ENCODE measurements at regions not wholly inside any gene's neighbourhood (a gene's known extent, or its start where the extent isn't known, plus 50 kb on each side); places are given as distances from the start of the nearest gene placed in this dataset.
"Not testable (repeated sequence)": the region's sequence is repeated elsewhere in the genome, so short reads cannot be mapped to it uniquely, and the experiment has no call there.

GRCh38 chr7:12929476-12930140, 242.2 kb downstream of the ARL4A start:
- H3K27me3 ChIP-seq (ENCODE audit: control insufficient read depth, insufficient read depth, low read length): no peaks in the 10 kb centered on the region
- peaks cover 20% of the 10 kb centered on the region for H3K4me1 ChIP-seq (ENCODE audit: control insufficient read depth, insufficient read depth, low read length)
- no peaks in the 10 kb centered on the region for H3K36me3 ChIP-seq (ENCODE audit: control insufficient read depth, insufficient read depth, low read length)
- H3K4me3 ChIP-seq (ENCODE audit: low read length): no peak overlapping the region
- H3K9me3 ChIP-seq (ENCODE audit: control insufficient read depth, low read length): no peaks in the 10 kb centered on the region
- no peak overlapping the region for H3K9ac ChIP-seq (ENCODE audit: low read length)

GRCh38 chr7:12930534-12930933, 243.1 kb downstream of the ARL4A start:
- Histone ChIP-seq H3K27me3 (ENCODE audit: control insufficient read depth, insufficient read depth, low read length) (no peaks in the 10 kb centered on the region), H3K36me3 (ENCODE audit: control insufficient read depth, insufficient read depth, low read length) (no peaks in the 10 kb centered on the region), H3K4me1 (ENCODE audit: control insufficient read depth, insufficient read depth, low read length) (peaks cover 20% of the 10 kb centered on the region), H3K9ac (ENCODE audit: low read length) (no peak overlapping the region), H3K9me3 (ENCODE audit: control insufficient read depth, low read length) (no peaks in the 10 kb centered on the region), H3K4me3 (ENCODE audit: low read length) (no peak overlapping the region)

- not testable (repeated sequence) for H3K27me3 ChIP-seq (ENCODE audit: control insufficient read depth, insufficient read depth, low read length); H3K9me3 ChIP-seq (ENCODE audit: control insufficient read depth, low read length); H3K4me3 ChIP-seq (ENCODE audit: low read length); H3K9ac ChIP-seq (ENCODE audit: low read length); H3K36me3 ChIP-seq (ENCODE audit: control insufficient read depth, insufficient read depth, low read length)
- H3K4me1 ChIP-seq (ENCODE audit: control insufficient read depth, insufficient read depth, low read length): peaks cover 20% of the 10 kb centered on the region
These were observed 244.0 kb downstream of the ARL4A start for GRCh38 chr7:12931465-12931864.

DNA sequence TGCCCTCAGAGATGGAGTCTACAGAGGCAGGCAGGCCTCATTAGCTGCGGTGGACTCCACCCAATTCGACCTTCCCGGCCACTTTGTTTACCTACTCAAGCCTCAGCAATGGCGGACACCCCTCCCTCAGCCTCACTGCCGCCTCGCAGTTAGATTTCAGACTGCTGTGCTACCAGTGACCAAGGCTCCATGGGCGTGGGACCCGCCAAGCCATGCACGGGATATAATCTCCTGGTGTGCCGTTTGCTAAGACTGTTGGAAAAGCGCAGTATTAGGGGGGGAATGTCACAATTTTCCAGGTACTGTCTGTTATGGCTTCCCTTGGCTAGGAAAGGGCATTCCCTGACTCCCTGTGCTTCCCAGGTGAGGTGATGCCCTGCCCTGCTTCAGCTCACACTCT, 252.3 kb downstream of the ARL4A start:
- Histone ChIP-seq H3K9me3 (ENCODE audit: control insufficient read depth, low read length) (no peaks in the 10 kb centered on the region), H3K9ac (ENCODE audit: low read length) (no peak overlapping the region), H3K4me3 (ENCODE audit: low read length) (no peak overlapping the region)

GRCh38 chr7:12941512-12941911, 254.1 kb downstream of the ARL4A start:
- no peaks in the 10 kb centered on the region for H3K9me3 ChIP-seq (ENCODE audit: control insufficient read depth, low read length)
- no peaks in the 10 kb centered on the region for H3K36me3 ChIP-seq (ENCODE audit: control insufficient read depth, insufficient read depth, low read length)
- H3K4me3 ChIP-seq (ENCODE audit: low read length): no peak overlapping the region
- H3K27me3 ChIP-seq (ENCODE audit: control insufficient read depth, insufficient read depth, low read length): no peaks in the 10 kb centered on the region
- no peak overlapping the region for H3K9ac ChIP-seq (ENCODE audit: low read length)
- H3K4me1 ChIP-seq (ENCODE audit: control insufficient read depth, insufficient read depth, low read length): peaks cover 12% of the 10 kb centered on the region

More for the DNA sequence above, 252.3 kb downstream of the ARL4A start:
- Histone ChIP-seq H3K4me1 (ENCODE audit: control insufficient read depth, insufficient read depth, low read length) (peaks cover 12% of the 10 kb centered on the region), H3K27me3 (ENCODE audit: control insufficient read depth, insufficient read depth, low read length) (no peaks in the 10 kb centered on the region), H3K36me3 (ENCODE audit: control insufficient read depth, insufficient read depth, low read length) (no peaks in the 10 kb centered on the region)

DNA sequence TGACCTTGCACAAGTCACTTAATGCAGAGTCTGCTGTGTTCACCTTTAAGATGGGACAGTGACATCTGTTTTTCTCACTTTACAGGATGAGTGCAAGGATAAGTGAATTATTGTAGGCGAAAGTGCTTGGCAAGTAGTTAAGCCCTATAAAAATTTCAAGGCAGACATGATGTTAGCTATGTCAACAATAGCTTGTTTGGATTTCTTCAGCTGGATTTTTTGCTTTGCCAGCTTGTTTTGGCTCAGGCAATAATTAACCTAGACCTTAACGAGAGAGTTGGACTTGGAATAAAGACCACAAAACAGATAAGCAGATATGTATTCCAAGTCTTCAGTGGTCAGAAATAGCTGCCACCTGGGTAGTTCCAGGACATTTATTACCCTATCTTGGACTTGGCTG, 255.2 kb downstream of the ARL4A start:
- Histone ChIP-seq H3K4me3 (ENCODE audit: low read length) (no peak overlapping the region), H3K36me3 (ENCODE audit: control insufficient read depth, insufficient read depth, low read length) (no peaks in the 10 kb centered on the region), H3K9ac (ENCODE audit: low read length) (no peak overlapping the region), H3K9me3 (ENCODE audit: control insufficient read depth, low read length) (no peaks in the 10 kb centered on the region), H3K27me3 (ENCODE audit: control insufficient read depth, insufficient read depth, low read length) (no peaks in the 10 kb centered on the region), H3K4me1 (ENCODE audit: control insufficient read depth, insufficient read depth, low read length) (peaks cover 12% of the 10 kb centered on the region)

DNA sequence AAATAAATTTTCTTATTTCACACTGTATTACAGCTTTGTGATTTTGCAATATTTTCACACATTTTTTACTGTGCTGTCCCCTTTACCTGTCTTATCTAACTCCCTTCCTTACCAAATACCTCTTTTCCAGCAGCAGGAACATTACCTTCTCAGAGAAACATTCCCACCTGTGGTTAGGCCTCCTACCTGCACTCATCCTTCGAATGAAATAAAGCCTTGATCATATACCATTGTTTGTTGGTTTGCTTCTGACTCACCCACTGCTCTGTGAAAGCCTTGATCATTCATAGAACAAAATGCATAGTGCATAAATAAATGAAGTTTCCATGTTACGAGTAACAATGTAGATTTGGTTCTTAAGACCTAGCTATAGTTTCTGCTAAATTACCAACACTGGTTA, 256.3 kb downstream of the ARL4A start:
- peaks cover 12% of the 10 kb centered on the region for H3K4me1 ChIP-seq (ENCODE audit: control insufficient read depth, insufficient read depth, low read length)
- H3K9me3 ChIP-seq (ENCODE audit: control insufficient read depth, low read length): no peaks in the 10 kb centered on the region
- H3K36me3 ChIP-seq (ENCODE audit: control insufficient read depth, insufficient read depth, low read length): no peaks in the 10 kb centered on the region
- H3K4me3 ChIP-seq (ENCODE audit: low read length): no peak overlapping the region
- H3K9ac ChIP-seq (ENCODE audit: low read length): no peak overlapping the region
- H3K27me3 ChIP-seq (ENCODE audit: control insufficient read depth, insufficient read depth, low read length): no peaks in the 10 kb centered on the region

- H3K27me3 ChIP-seq (ENCODE audit: control insufficient read depth, insufficient read depth, low read length): no peaks in the 10 kb centered on the region
- no peak overlapping the region for H3K9ac ChIP-seq (ENCODE audit: low read length)
- no peaks in the 10 kb centered on the region for H3K9me3 ChIP-seq (ENCODE audit: control insufficient read depth, low read length)
- peaks cover 12% of the 10 kb centered on the region for H3K4me1 ChIP-seq (ENCODE audit: control insufficient read depth, insufficient read depth, low read length)
- no peaks in the 10 kb centered on the region for H3K36me3 ChIP-seq (ENCODE audit: control insufficient read depth, insufficient read depth, low read length)
- H3K4me3 ChIP-seq (ENCODE audit: low read length): no peak overlapping the region
These were observed 258.5 kb downstream of the ARL4A start for GRCh38 chr7:12945901-12946300.

DNA sequence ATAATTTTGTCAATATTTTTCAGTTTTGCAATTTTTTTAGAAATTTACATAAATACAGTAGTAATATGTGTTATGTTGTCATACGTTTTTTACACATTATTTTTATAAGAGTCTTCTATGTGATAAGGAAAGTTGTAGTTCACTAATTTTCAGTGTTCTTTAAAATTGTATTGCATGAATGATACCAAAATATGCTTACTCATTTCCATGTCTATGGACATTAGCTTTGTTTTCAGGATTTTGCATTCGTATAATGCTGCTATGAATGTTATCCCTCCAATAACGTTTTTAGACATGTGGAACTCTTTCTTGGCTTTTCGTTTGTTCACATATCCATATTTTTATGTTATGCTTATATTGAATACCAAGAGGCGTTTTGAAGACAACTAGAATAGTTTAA, 260.0 kb downstream of the ARL4A start:
- Histone ChIP-seq H3K9ac (ENCODE audit: low read length) (no peak overlapping the region), H3K4me3 (ENCODE audit: low read length) (no peak overlapping the region), H3K27me3 (ENCODE audit: control insufficient read depth, insufficient read depth, low read length) (no peaks in the 10 kb centered on the region), H3K4me1 (ENCODE audit: control insufficient read depth, insufficient read depth, low read length) (peaks cover 6% of the 10 kb centered on the region), H3K9me3 (ENCODE audit: control insufficient read depth, low read length) (no peaks in the 10 kb centered on the region), H3K36me3 (ENCODE audit: control insufficient read depth, insufficient read depth, low read length) (no peaks in the 10 kb centered on the region)

DNA sequence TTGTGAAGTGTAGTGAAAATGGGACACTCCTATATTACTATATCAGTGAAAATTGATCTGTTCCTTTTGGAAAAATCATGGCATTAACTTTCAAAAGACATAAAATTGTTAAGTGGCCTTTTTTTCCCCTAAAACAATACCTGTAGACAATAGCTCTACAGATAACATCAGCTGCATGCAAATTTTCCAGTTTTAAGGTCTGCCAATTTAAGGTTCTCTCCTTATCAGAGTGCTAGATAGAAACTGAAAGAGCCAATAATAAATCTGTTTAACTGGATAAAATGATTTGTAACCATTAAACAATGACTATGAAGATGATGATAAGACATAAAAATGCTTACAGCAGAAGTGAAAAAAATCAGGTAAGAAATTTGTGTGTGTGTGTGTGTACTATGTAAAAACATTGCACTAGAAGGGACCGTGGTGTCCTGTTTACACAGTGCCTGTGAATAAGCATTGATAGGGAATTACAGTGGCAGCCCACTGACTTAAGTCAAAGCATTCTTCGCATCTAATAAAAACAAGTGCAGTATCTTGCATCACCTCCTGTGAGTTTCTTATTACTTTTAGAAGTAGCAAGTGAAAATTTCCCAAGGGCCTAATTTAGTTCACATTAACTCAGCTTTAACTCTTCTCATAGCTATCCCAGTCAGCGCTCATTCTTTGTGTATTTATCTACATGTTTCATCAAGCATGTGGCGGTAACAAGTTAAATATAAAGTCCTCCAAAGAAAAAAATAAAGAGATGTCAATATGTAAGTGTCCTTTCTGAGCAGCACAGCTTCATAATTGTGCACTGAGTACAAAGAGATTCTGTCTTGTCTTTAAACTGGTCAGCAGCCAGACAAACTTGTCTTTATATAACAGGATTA, 261.9 kb downstream of the ARL4A start:
- Histone ChIP-seq H3K4me1 (ENCODE audit: control insufficient read depth, insufficient read depth, low read length) (no peaks in the 10 kb centered on the region), H3K4me3 (ENCODE audit: low read length) (no peak overlapping the region), H3K9ac (ENCODE audit: low read length) (no peak overlapping the region), H3K9me3 (ENCODE audit: control insufficient read depth, low read length) (no peaks in the 10 kb centered on the region), H3K27me3 (ENCODE audit: control insufficient read depth, insufficient read depth, low read length) (no peaks in the 10 kb centered on the region), H3K36me3 (ENCODE audit: control insufficient read depth, insufficient read depth, low read length) (no peaks in the 10 kb centered on the region)

DNA sequence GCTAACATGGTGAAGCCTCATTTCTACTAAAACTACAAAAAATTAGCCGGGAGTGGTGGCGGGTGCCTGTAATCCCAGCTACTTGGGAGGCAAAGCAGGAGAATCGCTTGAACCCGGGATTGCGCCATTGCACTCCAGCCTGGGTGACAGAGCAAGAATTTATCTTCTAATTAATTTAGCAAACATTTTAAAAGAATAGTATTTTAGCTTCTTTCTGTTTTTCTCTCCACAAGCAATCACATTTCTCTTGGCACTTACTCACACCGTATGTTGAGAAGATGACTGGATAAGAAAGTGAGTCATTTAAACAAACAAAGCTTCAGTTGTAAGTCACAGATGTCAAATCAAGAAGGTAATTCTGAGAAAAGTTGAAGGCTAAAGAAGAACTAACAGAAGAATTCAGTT, 264.0 kb downstream of the ARL4A start:
- Histone ChIP-seq H3K4me3 (ENCODE audit: low read length) (no peak overlapping the region), H3K9me3 (ENCODE audit: control insufficient read depth, low read length) (no peaks in the 10 kb centered on the region), H3K4me1 (ENCODE audit: control insufficient read depth, insufficient read depth, low read length) (no peaks in the 10 kb centered on the region)

GRCh38 chr7:12954380-12955033, 267.1 kb downstream of the ARL4A start:
- Histone ChIP-seq H3K9ac (ENCODE audit: low read length) (no peak overlapping the region), H3K4me3 (ENCODE audit: low read length) (no peak overlapping the region), H3K27me3 (ENCODE audit: control insufficient read depth, insufficient read depth, low read length) (no peaks in the 10 kb centered on the region), H3K9me3 (ENCODE audit: control insufficient read depth, low read length) (no peaks in the 10 kb centered on the region), H3K36me3 (ENCODE audit: control insufficient read depth, insufficient read depth, low read length) (no peaks in the 10 kb centered on the region), H3K4me1 (ENCODE audit: control insufficient read depth, insufficient read depth, low read length) (no peaks in the 10 kb centered on the region)

More for the DNA sequence above, 264.0 kb downstream of the ARL4A start:
- Histone ChIP-seq H3K9ac (ENCODE audit: low read length) (no peak overlapping the region), H3K27me3 (ENCODE audit: control insufficient read depth, insufficient read depth, low read length) (no peaks in the 10 kb centered on the region), H3K36me3 (ENCODE audit: control insufficient read depth, insufficient read depth, low read length) (no peaks in the 10 kb centered on the region)
